ENCODE measurements at regions not wholly inside any gene's neighbourhood (a gene's known extent, or its start where the extent isn't known, plus 50 kb on each side); places are given as distances from the start of the nearest gene placed in this dataset.

DNA sequence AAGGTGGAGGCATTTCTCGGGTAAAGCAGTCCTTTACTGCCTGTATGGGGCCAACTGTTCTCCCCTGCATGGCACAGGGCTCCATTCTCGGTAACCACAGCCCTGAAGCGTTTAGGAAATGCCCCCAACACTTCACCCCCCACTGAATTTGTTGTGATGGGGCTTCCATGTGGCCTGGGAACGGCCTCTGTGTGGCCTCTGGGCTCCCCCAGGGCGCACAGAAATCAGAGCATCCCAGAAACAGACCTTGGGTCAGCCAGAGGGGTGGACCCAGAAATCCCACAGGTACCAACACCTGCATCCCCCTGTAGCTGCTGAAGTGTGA, 153.7 kb upstream of the VSTM2B start:
- Histone ChIP-seq H3K4me3 (no peak overlapping the region), H3K4me1 (ENCODE audit: low read depth) (peaks cover 6% of the 10 kb centered on the region), H3K27me3 (no peaks in the 10 kb centered on the region), H3K9me3 (ENCODE audit: low read depth) (no peaks in the 10 kb centered on the region), H3K36me3 (no peaks in the 10 kb centered on the region), H3K27ac (no peak overlapping the region)
- TF ChIP-seq, protein P1, sequence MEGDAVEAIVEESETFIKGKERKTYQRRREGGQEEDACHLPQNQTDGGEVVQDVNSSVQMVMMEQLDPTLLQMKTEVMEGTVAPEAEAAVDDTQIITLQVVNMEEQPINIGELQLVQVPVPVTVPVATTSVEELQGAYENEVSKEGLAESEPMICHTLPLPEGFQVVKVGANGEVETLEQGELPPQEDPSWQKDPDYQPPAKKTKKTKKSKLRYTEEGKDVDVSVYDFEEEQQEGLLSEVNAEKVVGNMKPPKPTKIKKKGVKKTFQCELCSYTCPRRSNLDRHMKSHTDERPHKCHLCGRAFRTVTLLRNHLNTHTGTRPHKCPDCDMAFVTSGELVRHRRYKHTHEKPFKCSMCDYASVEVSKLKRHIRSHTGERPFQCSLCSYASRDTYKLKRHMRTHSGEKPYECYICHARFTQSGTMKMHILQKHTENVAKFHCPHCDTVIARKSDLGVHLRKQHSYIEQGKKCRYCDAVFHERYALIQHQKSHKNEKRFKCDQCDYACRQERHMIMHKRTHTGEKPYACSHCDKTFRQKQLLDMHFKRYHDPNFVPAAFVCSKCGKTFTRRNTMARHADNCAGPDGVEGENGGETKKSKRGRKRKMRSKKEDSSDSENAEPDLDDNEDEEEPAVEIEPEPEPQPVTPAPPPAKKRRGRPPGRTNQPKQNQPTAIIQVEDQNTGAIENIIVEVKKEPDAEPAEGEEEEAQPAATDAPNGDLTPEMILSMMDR (IDR thresholded peaks at IDR 0.05; ENCODE audit: low read depth, low read length) = no peak
- no peak for DNase-seq (ENCODE audit: low read depth in 1 of 2, low spot score in 1 of 2)

DNA sequence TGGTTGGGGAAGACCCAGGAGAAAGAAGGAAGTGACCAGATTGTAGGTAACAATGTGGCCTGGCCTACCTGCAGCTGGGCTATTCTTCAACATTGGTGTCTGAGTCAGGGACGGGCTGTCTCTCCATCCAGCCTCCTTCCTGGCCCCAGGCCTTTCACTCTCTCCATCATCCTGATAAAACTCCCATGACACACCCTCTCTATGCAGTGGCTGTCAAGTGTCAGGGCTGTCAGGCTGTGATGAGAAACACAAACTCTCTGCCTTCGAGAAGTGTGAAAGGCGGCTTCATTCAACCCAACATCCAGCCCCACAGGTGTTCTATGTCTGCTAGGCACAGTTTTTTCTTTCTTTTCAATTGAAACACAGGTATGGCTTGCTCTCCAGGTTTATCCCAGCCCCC, 153.3 kb upstream of the VSTM2B start:
- DNase-seq (ENCODE audit: low read depth in 1 of 2, low spot score in 1 of 2) = no peak

DNA sequence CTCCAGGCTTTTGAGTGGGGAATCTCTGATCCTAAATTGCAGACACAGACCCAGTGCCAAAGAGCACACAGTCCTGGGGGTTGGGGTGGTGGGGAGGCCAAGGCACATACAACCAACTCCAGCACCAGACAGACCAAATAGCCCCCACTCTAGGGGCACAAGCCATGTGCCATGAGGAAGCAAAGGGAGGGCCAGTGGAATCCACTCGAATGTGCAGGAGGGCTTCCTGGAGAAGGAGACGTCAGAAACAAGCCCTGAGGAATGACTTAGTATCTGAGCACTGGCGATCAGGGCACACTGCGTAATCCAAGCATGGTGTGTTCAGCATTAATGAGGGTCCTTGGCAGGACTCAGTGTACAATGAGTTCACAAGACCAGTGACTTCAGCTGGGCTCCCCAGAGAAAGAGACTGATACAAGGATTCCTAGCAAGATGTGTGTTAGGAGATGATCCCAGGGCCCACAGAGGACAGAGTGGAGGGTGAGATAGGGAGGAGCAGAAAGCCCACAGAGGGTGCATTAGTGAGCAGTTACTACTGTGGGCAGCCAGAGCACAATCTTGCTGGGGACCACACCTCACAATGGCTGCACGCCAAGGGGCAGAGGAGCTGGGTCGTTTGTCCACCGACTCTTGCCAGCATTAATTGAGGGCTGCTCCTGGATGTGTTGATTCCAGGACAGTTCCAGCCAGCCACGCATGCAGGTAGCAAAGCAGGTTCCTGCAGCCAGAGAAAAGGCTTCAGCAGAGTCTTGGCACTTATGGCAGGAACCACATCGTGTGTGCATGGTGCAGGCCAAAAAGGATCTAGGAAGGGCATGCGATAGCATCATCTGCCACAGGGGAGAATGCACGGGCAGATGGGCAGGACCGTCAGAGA, 152.6 kb upstream of the VSTM2B start:
- H3K4me1 ChIP-seq (ENCODE audit: low read depth) = no peaks in the 10 kb centered on the region
- TF ChIP-seq, protein P1 (IDR thresholded peaks at IDR 0.05; ENCODE audit: low read depth, low read length) = no peak
- H3K27ac ChIP-seq = no peak overlapping the region
- no peak for DNase-seq (ENCODE audit: low read depth in 1 of 2, low spot score in 1 of 2)
- no peaks in the 10 kb centered on the region for H3K27me3 ChIP-seq
- H3K9me3 ChIP-seq (ENCODE audit: low read depth) = no peaks in the 10 kb centered on the region
- no peak overlapping the region for H3K4me3 ChIP-seq
- H3K36me3 ChIP-seq = no peaks in the 10 kb centered on the region

More for the DNA sequence above, 153.3 kb upstream of the VSTM2B start:
- TF ChIP-seq, protein P1 (IDR thresholded peaks at IDR 0.05; ENCODE audit: low read depth, low read length) = no peak
- no peaks in the 10 kb centered on the region for H3K9me3 ChIP-seq (ENCODE audit: low read depth)
- no peaks in the 10 kb centered on the region for H3K36me3 ChIP-seq
- no peaks in the 10 kb centered on the region for H3K27me3 ChIP-seq
- H3K4me1 ChIP-seq (ENCODE audit: low read depth) = peaks cover 6% of the 10 kb centered on the region
- H3K4me3 ChIP-seq = no peak overlapping the region
- no peak overlapping the region for H3K27ac ChIP-seq

DNA sequence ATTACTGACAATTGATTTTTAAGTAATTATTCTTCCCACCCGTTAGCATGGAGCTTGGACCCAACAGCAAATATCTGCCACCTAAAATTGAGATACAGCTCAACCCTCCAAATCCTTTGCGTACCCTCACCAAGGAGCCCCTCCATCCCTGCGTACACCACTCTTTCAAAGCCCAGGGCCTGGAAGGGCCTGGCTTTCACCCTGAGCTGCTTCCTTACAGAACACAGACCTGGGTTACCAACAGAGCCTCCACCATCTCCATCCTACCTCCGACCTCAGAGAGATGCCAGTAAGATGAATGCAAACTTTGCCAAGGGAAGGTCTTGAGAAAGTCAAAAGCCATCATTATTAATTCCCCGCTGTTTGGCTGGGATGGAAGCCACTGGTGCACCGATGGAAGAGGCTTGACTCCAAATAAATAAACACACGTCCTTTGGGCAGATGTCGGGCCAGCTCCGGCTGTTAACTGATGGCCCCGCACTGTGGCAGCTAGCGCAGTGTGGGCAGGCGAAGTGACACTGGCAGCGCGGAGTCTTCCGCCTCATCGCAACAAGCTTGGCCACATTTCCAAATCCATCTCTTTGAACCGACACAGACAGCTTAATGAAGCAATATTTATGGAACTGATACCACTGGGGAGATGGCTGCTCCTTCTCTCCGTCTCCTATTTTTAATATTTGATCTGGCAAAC, 150.2 kb upstream of the VSTM2B start:
- TF ChIP-seq, protein P1 (IDR thresholded peaks at IDR 0.05; ENCODE audit: low read depth, low read length) = no peak
- DNase-seq (ENCODE audit: low read depth in 1 of 2, low spot score in 1 of 2) = no peak
- Histone ChIP-seq H3K9me3 (ENCODE audit: low read depth) (no peaks in the 10 kb centered on the region), H3K27ac (no peak overlapping the region), H3K36me3 (no peaks in the 10 kb centered on the region), H3K4me1 (ENCODE audit: low read depth) (no peaks in the 10 kb centered on the region), H3K4me3 (no peak overlapping the region), H3K27me3 (no peaks in the 10 kb centered on the region)

DNA sequence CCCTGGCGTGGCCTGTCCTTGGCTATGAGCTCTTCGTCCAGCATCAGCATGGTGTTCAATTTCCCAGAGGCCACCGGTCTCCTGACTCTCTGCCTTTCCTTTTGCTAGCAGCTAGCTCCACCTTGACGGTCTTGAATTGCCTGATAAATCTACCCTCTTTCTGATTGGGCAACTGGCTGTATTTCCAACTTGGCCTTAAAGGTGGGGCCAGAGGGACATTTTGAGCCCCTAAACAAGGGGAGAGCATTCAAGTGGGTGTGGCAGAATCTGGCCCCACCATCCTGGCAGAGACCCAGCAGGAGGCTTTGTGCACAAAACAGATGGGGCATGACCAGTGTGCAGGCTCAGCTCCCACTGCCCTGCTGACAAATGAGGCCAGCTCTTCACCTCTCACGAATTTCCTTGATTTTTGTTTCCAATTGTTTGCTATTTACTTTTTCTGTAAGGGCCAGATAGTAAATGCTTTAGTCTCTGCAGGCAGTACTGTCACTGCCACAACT, 148.9 kb upstream of the VSTM2B start:
- no peaks in the 10 kb centered on the region for H3K27me3 ChIP-seq
- no peak for DNase-seq (ENCODE audit: low read depth in 1 of 2, low spot score in 1 of 2)
- no peak overlapping the region for H3K27ac ChIP-seq
- H3K36me3 ChIP-seq = no peaks in the 10 kb centered on the region
- TF ChIP-seq, protein P1 (IDR thresholded peaks at IDR 0.05; ENCODE audit: low read depth, low read length) = no peak
- no peak overlapping the region for H3K4me3 ChIP-seq
- H3K4me1 ChIP-seq (ENCODE audit: low read depth) = no peaks in the 10 kb centered on the region
- no peaks in the 10 kb centered on the region for H3K9me3 ChIP-seq (ENCODE audit: low read depth)

All from cardiac muscle cell (in vitro differentiated cells and primary cell).